ENCODE measurements at regions not wholly inside any gene's neighbourhood (a gene's known extent, or its start where the extent isn't known, plus 50 kb on each side); places are given as distances from the start of the nearest gene placed in this dataset.

- DNase-seq (ENCODE audit: low read depth) = no peak
These were observed 199.0 kb upstream of the TARS1 start for GRCh38 chr5:33241802-33242201.

GRCh38 chr5:33242277-33242676 is 198.5 kb upstream of the TARS1 start:
- no peak for DNase-seq (ENCODE audit: low read depth)

DNA sequence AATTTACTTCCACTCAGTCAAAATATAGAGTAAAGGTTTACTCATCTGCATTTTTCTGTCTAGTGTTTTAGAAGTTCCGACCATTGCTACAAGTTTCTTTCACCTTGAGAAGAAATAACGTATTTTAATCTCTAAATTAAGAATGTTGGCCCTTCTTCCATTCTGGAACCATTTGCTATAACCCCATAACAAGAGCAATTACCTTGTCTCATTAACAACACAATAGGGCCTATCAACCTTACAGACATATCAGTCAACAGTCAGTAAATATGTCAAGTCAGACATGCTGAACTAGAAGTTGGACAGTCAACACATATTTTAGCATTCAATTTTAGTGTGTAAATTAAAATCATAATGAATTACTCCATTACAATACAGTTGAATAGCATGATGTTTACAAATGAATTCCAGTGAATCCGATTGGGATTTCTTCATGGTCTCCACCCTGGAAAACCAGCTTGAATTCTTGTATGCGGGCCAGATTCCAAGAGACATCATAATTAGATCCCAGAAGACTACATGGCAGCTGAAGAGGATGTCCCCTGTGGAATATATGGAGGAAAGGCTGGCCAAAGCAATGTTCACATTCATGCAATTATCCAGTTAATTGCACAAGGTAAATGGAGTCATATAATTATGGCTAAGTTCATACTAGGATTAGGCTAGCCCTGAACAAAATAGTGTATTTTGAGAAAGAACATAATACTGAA is 196.2 kb upstream of the TARS1 start:
- no peak for DNase-seq (ENCODE audit: low read depth)

DNA sequence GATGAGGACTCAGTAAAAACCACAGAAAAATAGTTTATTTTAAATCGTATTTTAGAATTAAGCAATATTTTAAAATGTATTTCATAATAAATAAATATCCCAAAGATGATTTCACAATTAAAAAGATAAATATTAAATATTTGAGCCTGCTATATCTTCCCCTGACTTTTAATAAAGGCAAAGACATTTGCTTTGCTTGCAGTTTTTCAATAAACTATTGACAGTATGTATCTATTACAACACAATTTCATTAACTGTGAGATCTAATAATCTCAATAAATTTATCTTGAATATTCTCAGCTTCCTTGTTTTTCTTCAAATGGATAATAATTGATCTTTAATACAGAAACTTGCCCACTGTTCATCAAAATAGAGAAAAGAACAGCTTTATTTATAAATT is 186.2 kb upstream of the TARS1 start:
- DNase-seq (ENCODE audit: low read depth) = no peak

GRCh38 chr5:33257807-33258429 is 182.8 kb upstream of the TARS1 start:
- DNase-seq (ENCODE audit: low read depth) = peak; percentile 51

DNA sequence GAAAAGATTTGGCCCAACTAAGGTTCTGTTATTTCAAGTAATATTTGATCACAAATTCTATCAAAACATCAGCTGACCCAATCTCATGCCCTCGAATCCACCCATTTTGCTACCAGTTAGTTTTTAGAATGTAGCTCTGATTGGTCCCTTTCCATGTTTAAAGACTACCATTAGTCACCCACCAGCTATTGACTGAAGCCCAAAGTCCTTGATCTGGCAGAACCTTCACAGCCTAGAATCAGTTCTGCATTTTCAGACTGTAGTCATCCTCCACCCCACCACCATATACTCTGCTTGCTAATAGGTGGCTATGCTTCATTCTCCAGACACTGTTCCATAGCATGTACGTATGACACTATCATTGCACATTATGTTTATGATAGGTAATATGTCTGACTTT is 182.2 kb upstream of the TARS1 start:
- no peak for DNase-seq (ENCODE audit: low read depth)

DNA sequence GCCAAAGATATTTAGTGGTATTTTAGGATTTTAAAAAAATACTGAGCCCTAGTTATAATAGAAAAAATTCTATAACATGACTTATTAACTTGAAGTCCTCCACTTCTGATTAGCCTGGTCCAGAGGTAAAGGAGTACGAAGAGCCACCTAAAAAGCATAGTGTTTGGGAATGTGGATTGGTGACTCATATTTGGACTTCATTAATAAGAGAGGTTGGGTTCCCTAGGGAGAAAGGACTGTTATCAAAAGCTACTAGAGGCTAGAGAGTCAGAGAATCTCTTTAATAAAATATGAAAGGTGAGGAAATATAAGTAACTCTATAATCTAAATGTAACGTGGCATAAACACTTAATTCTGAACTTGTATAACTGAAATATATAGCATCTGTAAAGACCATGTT is 180.7 kb upstream of the TARS1 start:
- no peak for DNase-seq (ENCODE audit: low read depth)

- DNase-seq (ENCODE audit: low read depth) = peak; percentile 20
These were observed 179.5 kb upstream of the TARS1 start for GRCh38 chr5:33261305-33261704.

GRCh38 chr5:33261747-33262146 is 179.0 kb upstream of the TARS1 start:
- no peak for DNase-seq (ENCODE audit: low read depth)

GRCh38 chr5:33267801-33268200 is 173.0 kb upstream of the TARS1 start:
- DNase-seq (ENCODE audit: low read depth) = no peak

- DNase-seq (ENCODE audit: low read depth) = no peak
These were observed 172.4 kb upstream of the TARS1 start for GRCh38 chr5:33268374-33268773.

GRCh38 chr5:33270671-33271070 is 170.1 kb upstream of the TARS1 start:
- DNase-seq (ENCODE audit: low read depth) = no peak

GRCh38 chr5:33271606-33272005 is 169.2 kb upstream of the TARS1 start:
- DNase-seq (ENCODE audit: low read depth) = no peak

GRCh38 chr5:33272288-33272687 is 168.5 kb upstream of the TARS1 start:
- peak; percentile 62 for DNase-seq (ENCODE audit: low read depth)

- DNase-seq (ENCODE audit: low read depth) = no peak
These were observed 166.8 kb upstream of the TARS1 start for GRCh38 chr5:33273985-33274384.

GRCh38 chr5:33275391-33275790 is 165.4 kb upstream of the TARS1 start:
- no peak for DNase-seq (ENCODE audit: low read depth)

- peak; percentile 29 for DNase-seq (ENCODE audit: low read depth)
These were observed 164.7 kb upstream of the TARS1 start for GRCh38 chr5:33275921-33276627.

DNA sequence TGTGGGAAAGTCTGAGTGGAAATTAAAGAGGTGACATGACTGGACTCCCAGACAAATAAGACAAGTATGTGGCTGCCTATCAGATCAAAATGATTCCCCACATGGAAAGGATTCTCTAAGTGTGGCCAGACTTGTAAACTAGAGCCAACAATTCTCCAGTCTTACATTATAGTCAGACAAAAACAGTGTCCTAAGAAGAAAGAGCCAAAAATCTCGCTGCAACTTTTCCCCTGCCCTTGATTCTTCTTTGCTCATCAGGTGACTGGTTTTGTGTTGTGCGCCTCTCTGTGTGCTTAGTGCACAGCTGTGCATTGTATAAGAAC is 164.2 kb upstream of the TARS1 start:
- no peak for DNase-seq (ENCODE audit: low read depth)

- DNase-seq (ENCODE audit: low read depth) = no peak
These were observed 163.6 kb upstream of the TARS1 start for GRCh38 chr5:33277061-33277650.

GRCh38 chr5:33281431-33281843 is 159.3 kb upstream of the TARS1 start:
- no peak for DNase-seq (ENCODE audit: low read depth)

DNA sequence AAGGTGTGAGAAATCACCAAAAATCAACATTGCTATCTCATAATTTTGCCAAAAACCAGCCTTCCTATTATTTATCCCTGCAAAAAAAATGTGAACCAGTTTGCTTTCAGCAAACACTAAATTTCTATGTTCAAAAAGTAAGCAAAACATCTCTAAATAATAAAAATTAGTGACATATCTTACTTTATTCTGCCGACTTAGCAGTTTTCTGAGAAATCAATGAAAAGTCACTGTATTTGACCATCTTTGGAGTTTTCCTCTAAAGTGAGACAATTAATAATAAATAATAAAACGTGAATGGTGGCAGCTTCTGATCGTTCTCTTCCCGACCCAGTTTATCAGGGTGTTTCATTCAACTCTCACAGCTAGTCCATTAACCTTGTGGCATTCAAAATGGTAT is 158.6 kb upstream of the TARS1 start:
- no peak for DNase-seq (ENCODE audit: low read depth)

DNA sequence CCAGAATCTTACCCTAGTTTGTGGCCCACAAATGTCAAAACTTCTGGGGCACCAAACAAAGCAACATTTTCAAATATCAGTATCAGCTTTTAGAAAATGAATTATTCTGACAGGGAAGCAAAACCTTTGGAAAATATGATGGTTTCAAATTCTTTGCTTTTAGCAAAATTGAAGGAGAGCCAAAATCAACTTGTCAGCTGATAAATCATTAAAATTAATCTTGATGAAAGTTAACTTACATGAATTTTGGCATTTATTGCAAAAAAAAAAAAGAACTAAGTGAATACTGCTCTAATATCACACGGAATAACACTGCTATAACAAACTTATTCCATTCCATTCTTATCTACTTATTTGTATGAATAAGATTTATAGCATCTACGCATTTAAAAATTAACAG is 158.1 kb upstream of the TARS1 start:
- no peak for DNase-seq (ENCODE audit: low read depth)

DNA sequence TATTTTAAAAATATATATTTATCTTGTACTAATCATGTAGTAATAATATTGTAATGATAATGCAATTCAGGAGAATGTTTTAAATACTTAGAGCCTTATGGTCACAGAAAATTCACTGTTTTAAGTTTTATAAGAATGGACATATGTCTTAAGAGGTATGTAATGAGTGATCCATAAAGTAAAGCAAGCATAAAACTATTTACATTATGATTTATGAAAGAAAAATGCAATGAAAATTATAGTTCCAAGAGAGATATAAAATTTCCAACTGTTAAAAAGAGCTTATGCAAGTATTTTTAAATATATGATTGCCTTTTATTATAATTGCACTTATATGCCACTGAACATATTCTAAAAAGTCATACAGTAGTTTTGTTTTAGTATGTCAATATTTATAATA is 157.5 kb upstream of the TARS1 start:
- DNase-seq (ENCODE audit: low read depth) = no peak
